ENCODE measurements at regions not wholly inside any gene's neighbourhood (a gene's known extent, or its start where the extent isn't known, plus 50 kb on each side); places are given as distances from the start of the nearest gene placed in this dataset.

DNA sequence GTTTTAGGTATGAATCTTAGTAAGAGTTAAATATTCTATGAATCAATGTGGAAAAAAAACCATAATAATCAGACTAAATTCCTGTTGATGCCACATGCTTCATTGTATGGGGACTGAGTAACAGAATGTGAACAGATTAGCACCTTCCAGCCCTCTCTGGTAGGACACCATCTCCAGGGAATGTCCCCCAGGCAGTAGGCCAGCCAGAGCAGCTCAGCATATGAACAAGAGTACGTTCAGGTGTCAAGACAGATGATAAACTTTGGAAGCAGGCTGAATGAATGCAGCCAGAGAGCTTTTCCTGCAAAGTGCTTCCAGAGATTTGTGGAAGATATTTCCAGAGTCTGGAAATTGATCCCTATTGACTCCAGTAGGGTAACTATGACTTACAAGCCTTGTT lies 204.4 kb downstream of the RPS29 start:
- Histone ChIP-seq H3K36me3 (replicated peaks in 1 of 2; ENCODE audit: control insufficient read depth in 1 of 2, insufficient read depth in 2 of 2, low read length in 1 of 2) (no peaks in the 10 kb centered on the region), H3F3A (replicated peaks; ENCODE audit: insufficient read depth) (no peaks in the 10 kb centered on the region), H3K9me3 (no peaks in the 10 kb centered on the region), H3K27ac (ENCODE audit: low read depth in 2 of 2, low read length in 1 of 2) (no peak overlapping the region), H3K27me3 (ENCODE audit: insufficient read depth) (no peaks in the 10 kb centered on the region), H4K20me1 (ENCODE audit: insufficient read depth) (no peaks in the 10 kb centered on the region), H3K4me1 (ENCODE audit: control insufficient read depth in 1 of 2, insufficient read depth in 2 of 2, low read depth in 1 of 2, low read length in 1 of 2) (no peaks in the 10 kb centered on the region; a peak in 1 of 4 replicates), H3K79me2 (ENCODE audit: insufficient read depth) (no peaks in the 10 kb centered on the region), H3K9ac (no peak overlapping the region), H2AFZ (ENCODE audit: low read depth) (no peak overlapping the region), H3K4me3 (ENCODE audit: low read depth in 2 of 2, low read length in 1 of 2) (no peak overlapping the region), H3K9me2 (no peaks in the 10 kb centered on the region), H3K4me2 (no peak overlapping the region)
- ChIA-PET POLR2A (no interaction called here), CTCF (no interaction called here)
- TF ChIP-seq, protein P1, sequence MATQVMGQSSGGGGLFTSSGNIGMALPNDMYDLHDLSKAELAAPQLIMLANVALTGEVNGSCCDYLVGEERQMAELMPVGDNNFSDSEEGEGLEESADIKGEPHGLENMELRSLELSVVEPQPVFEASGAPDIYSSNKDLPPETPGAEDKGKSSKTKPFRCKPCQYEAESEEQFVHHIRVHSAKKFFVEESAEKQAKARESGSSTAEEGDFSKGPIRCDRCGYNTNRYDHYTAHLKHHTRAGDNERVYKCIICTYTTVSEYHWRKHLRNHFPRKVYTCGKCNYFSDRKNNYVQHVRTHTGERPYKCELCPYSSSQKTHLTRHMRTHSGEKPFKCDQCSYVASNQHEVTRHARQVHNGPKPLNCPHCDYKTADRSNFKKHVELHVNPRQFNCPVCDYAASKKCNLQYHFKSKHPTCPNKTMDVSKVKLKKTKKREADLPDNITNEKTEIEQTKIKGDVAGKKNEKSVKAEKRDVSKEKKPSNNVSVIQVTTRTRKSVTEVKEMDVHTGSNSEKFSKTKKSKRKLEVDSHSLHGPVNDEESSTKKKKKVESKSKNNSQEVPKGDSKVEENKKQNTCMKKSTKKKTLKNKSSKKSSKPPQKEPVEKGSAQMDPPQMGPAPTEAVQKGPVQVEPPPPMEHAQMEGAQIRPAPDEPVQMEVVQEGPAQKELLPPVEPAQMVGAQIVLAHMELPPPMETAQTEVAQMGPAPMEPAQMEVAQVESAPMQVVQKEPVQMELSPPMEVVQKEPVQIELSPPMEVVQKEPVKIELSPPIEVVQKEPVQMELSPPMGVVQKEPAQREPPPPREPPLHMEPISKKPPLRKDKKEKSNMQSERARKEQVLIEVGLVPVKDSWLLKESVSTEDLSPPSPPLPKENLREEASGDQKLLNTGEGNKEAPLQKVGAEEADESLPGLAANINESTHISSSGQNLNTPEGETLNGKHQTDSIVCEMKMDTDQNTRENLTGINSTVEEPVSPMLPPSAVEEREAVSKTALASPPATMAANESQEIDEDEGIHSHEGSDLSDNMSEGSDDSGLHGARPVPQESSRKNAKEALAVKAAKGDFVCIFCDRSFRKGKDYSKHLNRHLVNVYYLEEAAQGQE (IDR thresholded peaks at IDR 0.05; ENCODE audit: low read depth, low read length) = no peak
- TF ChIP-seq RCOR1 (IDR thresholded peaks at IDR 0.05; ENCODE audit: low read length) = no peak
- TF ChIP-seq TCF12 (IDR thresholded peaks at IDR 0.05) = no peak
- TF ChIP-seq, protein P2, sequence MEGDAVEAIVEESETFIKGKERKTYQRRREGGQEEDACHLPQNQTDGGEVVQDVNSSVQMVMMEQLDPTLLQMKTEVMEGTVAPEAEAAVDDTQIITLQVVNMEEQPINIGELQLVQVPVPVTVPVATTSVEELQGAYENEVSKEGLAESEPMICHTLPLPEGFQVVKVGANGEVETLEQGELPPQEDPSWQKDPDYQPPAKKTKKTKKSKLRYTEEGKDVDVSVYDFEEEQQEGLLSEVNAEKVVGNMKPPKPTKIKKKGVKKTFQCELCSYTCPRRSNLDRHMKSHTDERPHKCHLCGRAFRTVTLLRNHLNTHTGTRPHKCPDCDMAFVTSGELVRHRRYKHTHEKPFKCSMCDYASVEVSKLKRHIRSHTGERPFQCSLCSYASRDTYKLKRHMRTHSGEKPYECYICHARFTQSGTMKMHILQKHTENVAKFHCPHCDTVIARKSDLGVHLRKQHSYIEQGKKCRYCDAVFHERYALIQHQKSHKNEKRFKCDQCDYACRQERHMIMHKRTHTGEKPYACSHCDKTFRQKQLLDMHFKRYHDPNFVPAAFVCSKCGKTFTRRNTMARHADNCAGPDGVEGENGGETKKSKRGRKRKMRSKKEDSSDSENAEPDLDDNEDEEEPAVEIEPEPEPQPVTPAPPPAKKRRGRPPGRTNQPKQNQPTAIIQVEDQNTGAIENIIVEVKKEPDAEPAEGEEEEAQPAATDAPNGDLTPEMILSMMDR (IDR thresholded peaks at IDR 0.05) = no peak
- no peak for TF ChIP-seq ELF1 (IDR thresholded peaks at IDR 0.05)
- no peak for TF ChIP-seq RFX5 (IDR thresholded peaks at IDR 0.05; ENCODE audit: low read length)
- no peak for TF ChIP-seq POLR2AphosphoS5 (IDR thresholded peaks at IDR 0.05; ENCODE audit: low read depth, low read length)
- 0% methylated on average over 1 of the region's 1 CpG for WGBS (ENCODE audit: low lambda C conversion rate)
- DNase-seq = no peak

DNA sequence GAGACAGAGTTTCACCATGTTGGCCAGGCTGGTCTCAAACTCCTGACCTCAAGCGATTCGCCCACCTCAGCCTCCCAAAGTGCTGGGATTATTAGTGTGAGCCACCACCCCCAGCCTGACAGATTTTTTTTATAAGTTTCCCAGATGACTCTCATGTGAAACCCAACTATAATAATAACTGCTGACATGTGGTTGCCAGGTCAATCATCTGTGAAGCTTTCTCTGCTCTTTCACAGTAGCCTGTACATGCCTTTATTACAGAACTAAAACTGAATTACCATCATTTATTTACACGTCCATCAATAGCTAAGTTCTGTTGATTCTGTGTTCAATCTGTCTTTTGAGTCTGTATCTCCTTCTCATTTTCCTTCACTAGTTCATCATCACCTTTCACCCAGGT lies 218.5 kb downstream of the RPS29 start:
- Histone ChIP-seq H3K9ac (no peak overlapping the region), H3K9me3 (no peaks in the 10 kb centered on the region), H4K20me1 (ENCODE audit: insufficient read depth) (no peaks in the 10 kb centered on the region), H3K27me3 (ENCODE audit: insufficient read depth) (no peaks in the 10 kb centered on the region), H2AFZ (ENCODE audit: low read depth) (no peak overlapping the region), H3K79me2 (ENCODE audit: insufficient read depth) (no peaks in the 10 kb centered on the region), H3K9me2 (no peaks in the 10 kb centered on the region), H3K27ac (ENCODE audit: low read depth in 2 of 2, low read length in 1 of 2) (no peak overlapping the region), H3K4me2 (no peak overlapping the region), H3F3A (replicated peaks; ENCODE audit: insufficient read depth) (no peaks in the 10 kb centered on the region), H3K36me3 (replicated peaks in 1 of 2; ENCODE audit: control insufficient read depth in 1 of 2, insufficient read depth in 2 of 2, low read length in 1 of 2) (no peaks in the 10 kb centered on the region), H3K4me3 (ENCODE audit: low read depth in 2 of 2, low read length in 1 of 2) (no peak overlapping the region), H3K4me1 (ENCODE audit: control insufficient read depth in 1 of 2, insufficient read depth in 2 of 2, low read depth in 1 of 2, low read length in 1 of 2) (peaks cover 0 to 2% of the 10 kb centered on the region in 2 experiments; a peak in 1 of 4 replicates)
- WGBS (ENCODE audit: low lambda C conversion rate) = 16% methylated on average over 3 of the region's 3 CpGs
- TF ChIP-seq POLR2AphosphoS5 (IDR thresholded peaks at IDR 0.05; ENCODE audit: low read depth, low read length) (no peak), GABPA (IDR thresholded peaks at IDR 0.05; ENCODE audit: low read depth) (no peak), FOXM1 (IDR thresholded peaks at IDR 0.05; ENCODE audit: low read depth) (no peak), JUND (IDR thresholded peaks at IDR 0.05) (no peak), EZH2phosphoT487 (IDR thresholded peaks at IDR 0.05; ENCODE audit: borderline replicate concordance, low read depth) (no peak), RCOR1 (IDR thresholded peaks at IDR 0.05; ENCODE audit: low read length) (no peak)
- ChIA-PET CTCF (interaction anchor here (0.8 kb wide), 1 partner anchor 30 kb away, joined by 3 read pairs; no protein-coding TSS in a partner anchor), POLR2A (no interaction called here)
- no peak for DNase-seq

Data from SK-N-SH (cell line).